ENCODE measurements at regions not wholly inside any gene's neighbourhood (a gene's known extent, or its start where the extent isn't known, plus 50 kb on each side); places are given as distances from the start of the nearest gene placed in this dataset.

- TF ChIP-seq POLR2A (IDR thresholded peaks at IDR 0.05; ENCODE audit: borderline replicate concordance, extremely low read depth, insufficient read depth, insufficient read length), result no peak
- TF ChIP-seq CTCF (IDR thresholded peaks at IDR 0.05 in 2 of 3, conservative IDR thresholded peaks at IDR 0.05 in 1 of 3; ENCODE audit: borderline replicate concordance in 1 of 3, insufficient read depth in 1 of 3, low read depth in 2 of 3, low read length in 2 of 3), result no peak
- TF ChIP-seq EZH2 (IDR thresholded peaks at IDR 0.05), result no peak
- TF ChIP-seq MAX (IDR thresholded peaks at IDR 0.05), result no peak
- TF ChIP-seq ATF3 (IDR thresholded peaks at IDR 0.05), result no peak
- no peak for TF ChIP-seq FOSL1 (IDR thresholded peaks at IDR 0.05; ENCODE audit: low read depth)
- TF ChIP-seq YY1 (IDR thresholded peaks at IDR 0.05; ENCODE audit: extremely low read depth, insufficient replicate concordance, low read depth, low read length), result no peak
- no peak for TF ChIP-seq RAD21 (IDR thresholded peaks at IDR 0.05; ENCODE audit: low read depth)
Measured at GRCh38 chr12:68422159-68422558, 90.0 kb upstream of the MDM1 start.
